OCI-LY1 (cell line): ENCODE measurements at regions not wholly inside any gene's neighbourhood (a gene's known extent, or its start where the extent isn't known, plus 50 kb on each side); places are given as distances from the start of the nearest gene placed in this dataset.

ENCODE experiments used
- H2AFZ ChIP-seq: fragments of 200-600 bp; sonication (generic), shearing (Covaris generic); 2 replicates; pipeline ENCODE4 v1.6.0; 2014; ENCODE audit warnings: antibody characterized with exemption, mild to moderate bottlenecking, low read length
- H3F3A ChIP-seq: fragments of 200-600 bp; sonication (generic), shearing (Covaris generic); 2 replicates; pipeline ENCODE4 v1.6.0; 2014; ENCODE audit warnings: mild to moderate bottlenecking, antibody characterized with exemption, low read length, moderate library complexity; ENCODE audit not compliant: insufficient read depth
- H3K27ac ChIP-seq: fragments of 200-600 bp; sonication (generic); 2 replicates; pipeline ENCODE4 v1.5.1; 2014; ENCODE audit warnings: low read length, mixed run types, mild to moderate bottlenecking, low read depth; ENCODE audit not compliant: poor library complexity, severe bottlenecking
- H3K27me3 ChIP-seq: fragments of 200-600 bp; sonication (generic); 2 replicates; pipeline ENCODE4 v1.6.0; 2014; ENCODE audit warnings: antibody characterized with exemption, mild to moderate bottlenecking, low read length, moderate library complexity; ENCODE audit not compliant: insufficient read depth
- H3K36me3 ChIP-seq: fragments of 200-600 bp; sonication (generic); 2 replicates; pipeline ENCODE4 v1.6.1; 2014; ENCODE audit warnings: mild to moderate bottlenecking, antibody characterized with exemption, low read length, moderate library complexity, mixed read lengths; ENCODE audit not compliant: insufficient read depth
- H3K4me1 ChIP-seq: fragments of 200-600 bp; sonication (generic); 2 replicates; pipeline ENCODE4 v1.5.1; 2014; ENCODE audit warnings: mild to moderate bottlenecking, low read length, moderate library complexity; ENCODE audit not compliant: insufficient read depth, severe bottlenecking
- H3K4me2 ChIP-seq: fragments of 200-600 bp; sonication (generic), shearing (Covaris generic); 2 replicates; pipeline ENCODE4 v1.6.1; 2014; ENCODE audit warnings: low read length
- H3K4me3 ChIP-seq: fragments of 200-600 bp; sonication (generic); 2 replicates; pipeline ENCODE4 v1.5.1; 2014; ENCODE audit warnings: low read length, low read depth, mild to moderate bottlenecking, mixed read lengths; ENCODE audit not compliant: poor library complexity, severe bottlenecking
- H3K79me2 ChIP-seq: fragments of 200-600 bp; shearing (Covaris generic); 2 replicates; pipeline ENCODE4 v1.6.1; 2016; ENCODE audit warnings: mixed run types, low read length, mixed read lengths; ENCODE audit not compliant: insufficient read depth
- H3K9ac ChIP-seq: fragments of 200-600 bp; sonication (generic), shearing (Covaris generic); 2 replicates; pipeline ENCODE4 v1.6.1; 2014; ENCODE audit warnings: mild to moderate bottlenecking, low read length, mixed read lengths
- H3K9me2 ChIP-seq: fragments of 200-600 bp; sonication (generic), shearing (Covaris generic); 2 replicates; pipeline ENCODE4 v1.6.1; 2014; ENCODE audit warnings: low read depth, mild to moderate bottlenecking, low read length, mixed read lengths
- H3K9me3 ChIP-seq: fragments of 200-600 bp; shearing (Covaris generic); 2 replicates; pipeline ENCODE4 v1.6.1; 2014; ENCODE audit warnings: low read length, mixed read lengths
- H4K20me1 ChIP-seq: fragments of 200-600 bp; sonication (generic), shearing (Covaris generic); 2 replicates; pipeline ENCODE4 v1.6.0; 2016; ENCODE audit warnings: mild to moderate bottlenecking, low read length; ENCODE audit not compliant: insufficient read depth
- EZH2 ChIP-seq: fragments of 200-600 bp; sonication (generic), shearing (Covaris generic); IDR thresholded peaks from 2 replicates; pipeline ENCODE4 v1.8.0; 2017; ENCODE audit warnings: borderline replicate concordance, mixed run types, mild to moderate bottlenecking, antibody characterized with exemption, low read length, moderate library complexity, mixed read lengths
- TF ChIP-seq, protein P1 (sequence below): fragments of 200-600 bp; sonication (generic), shearing (Covaris generic); IDR thresholded peaks from 2 replicates; pipeline ENCODE4 v1.5.1; 2017; ENCODE audit warnings: mild to moderate bottlenecking, antibody characterized with exemption, low read length, moderate library complexity, mixed read lengths

GRCh38 chr6:120954111-120954510, 380.2 kb downstream of the TBC1D32 start:
- H3K79me2 ChIP-seq, result no peaks in the 10 kb centered on the region
- no peaks in the 10 kb centered on the region for H3K9me2 ChIP-seq
- H3K27me3 ChIP-seq, result no peaks in the 10 kb centered on the region
- no peaks in the 10 kb centered on the region for H3F3A ChIP-seq
- no peak overlapping the region for H3K4me2 ChIP-seq
- H4K20me1 ChIP-seq, result no peaks in the 10 kb centered on the region
- no peak overlapping the region for H3K4me3 ChIP-seq
- H3K36me3 ChIP-seq, result no peaks in the 10 kb centered on the region
- no peak overlapping the region for H2AFZ ChIP-seq
- TF ChIP-seq EZH2, result no peak
- TF ChIP-seq, protein P1, sequence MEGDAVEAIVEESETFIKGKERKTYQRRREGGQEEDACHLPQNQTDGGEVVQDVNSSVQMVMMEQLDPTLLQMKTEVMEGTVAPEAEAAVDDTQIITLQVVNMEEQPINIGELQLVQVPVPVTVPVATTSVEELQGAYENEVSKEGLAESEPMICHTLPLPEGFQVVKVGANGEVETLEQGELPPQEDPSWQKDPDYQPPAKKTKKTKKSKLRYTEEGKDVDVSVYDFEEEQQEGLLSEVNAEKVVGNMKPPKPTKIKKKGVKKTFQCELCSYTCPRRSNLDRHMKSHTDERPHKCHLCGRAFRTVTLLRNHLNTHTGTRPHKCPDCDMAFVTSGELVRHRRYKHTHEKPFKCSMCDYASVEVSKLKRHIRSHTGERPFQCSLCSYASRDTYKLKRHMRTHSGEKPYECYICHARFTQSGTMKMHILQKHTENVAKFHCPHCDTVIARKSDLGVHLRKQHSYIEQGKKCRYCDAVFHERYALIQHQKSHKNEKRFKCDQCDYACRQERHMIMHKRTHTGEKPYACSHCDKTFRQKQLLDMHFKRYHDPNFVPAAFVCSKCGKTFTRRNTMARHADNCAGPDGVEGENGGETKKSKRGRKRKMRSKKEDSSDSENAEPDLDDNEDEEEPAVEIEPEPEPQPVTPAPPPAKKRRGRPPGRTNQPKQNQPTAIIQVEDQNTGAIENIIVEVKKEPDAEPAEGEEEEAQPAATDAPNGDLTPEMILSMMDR, result no peak
- no peak overlapping the region for H3K27ac ChIP-seq
- H3K4me1 ChIP-seq, result no peaks in the 10 kb centered on the region
- H3K9me3 ChIP-seq, result no peaks in the 10 kb centered on the region
- no peak overlapping the region for H3K9ac ChIP-seq

DNA sequence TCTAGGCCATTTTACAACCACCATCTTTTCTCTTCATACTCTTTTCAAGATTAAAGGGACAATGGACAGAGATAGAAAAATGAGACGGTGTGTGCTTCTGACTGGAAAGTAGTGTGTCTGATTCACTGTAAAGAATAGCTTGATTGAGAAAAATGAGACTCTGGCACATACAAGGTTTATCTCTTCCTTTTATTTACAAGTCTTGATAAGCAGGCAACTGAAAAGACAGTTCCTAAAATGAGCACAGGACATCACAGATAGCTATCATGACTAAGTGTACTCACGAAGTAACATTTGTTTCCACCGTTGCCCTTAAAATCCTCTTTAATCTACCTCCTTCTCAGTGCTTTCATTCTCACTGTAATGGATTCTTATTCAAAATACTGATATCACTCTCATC, 383.0 kb downstream of the TBC1D32 start:
- Histone ChIP-seq H3K4me3 (no peak overlapping the region), H3F3A (no peaks in the 10 kb centered on the region), H3K27ac (no peak overlapping the region), H3K79me2 (no peaks in the 10 kb centered on the region), H3K27me3 (no peaks in the 10 kb centered on the region), H3K9ac (no peak overlapping the region), H3K9me3 (no peaks in the 10 kb centered on the region), H4K20me1 (no peaks in the 10 kb centered on the region), H3K4me2 (no peak overlapping the region), H2AFZ (no peak overlapping the region), H3K9me2 (no peaks in the 10 kb centered on the region), H3K4me1 (no peaks in the 10 kb centered on the region), H3K36me3 (no peaks in the 10 kb centered on the region)
- no peak for TF ChIP-seq EZH2
- TF ChIP-seq, protein P1, result no peak

- Histone ChIP-seq H3K36me3 (no peaks in the 10 kb centered on the region), H3K79me2 (no peaks in the 10 kb centered on the region), H3K27me3 (no peaks in the 10 kb centered on the region), H4K20me1 (no peaks in the 10 kb centered on the region), H3K4me1 (no peaks in the 10 kb centered on the region), H3K9me2 (no peaks in the 10 kb centered on the region), H2AFZ (no peak overlapping the region), H3K9ac (no peak overlapping the region), H3K4me3 (no peak overlapping the region), H3K4me2 (no peak overlapping the region), H3F3A (no peaks in the 10 kb centered on the region), H3K9me3 (no peaks in the 10 kb centered on the region), H3K27ac (no peak overlapping the region)
- TF ChIP-seq, protein P1, result no peak
- TF ChIP-seq EZH2, result no peak
These were observed 387.2 kb downstream of the TBC1D32 start for GRCh38 chr6:120947111-120947510.
